SK-N-DZ (cell line): ENCODE measurements at regions not wholly inside any gene's neighbourhood (a gene's known extent, or its start where the extent isn't known, plus 50 kb on each side); places are given as distances from the start of the nearest gene placed in this dataset.
A peak's percentile ranks its signal among the peaks of the same experiment; 100 is the strongest.
"Not testable (repeated sequence)": the region's sequence is repeated elsewhere in the genome, so short reads cannot be mapped to it uniquely, and the experiment has no call there.

Experiments used
- DNase-seq: peaks from one replicate; pipeline ENCODE4 v3.0.0-alpha.2; 2015; ENCODE audit warnings: low spot score

- DNase-seq, result not testable (repeated sequence)
Measured at GRCh38 chr16:29133681-29134430, 149.0 kb downstream of the LAT start.

DNA sequence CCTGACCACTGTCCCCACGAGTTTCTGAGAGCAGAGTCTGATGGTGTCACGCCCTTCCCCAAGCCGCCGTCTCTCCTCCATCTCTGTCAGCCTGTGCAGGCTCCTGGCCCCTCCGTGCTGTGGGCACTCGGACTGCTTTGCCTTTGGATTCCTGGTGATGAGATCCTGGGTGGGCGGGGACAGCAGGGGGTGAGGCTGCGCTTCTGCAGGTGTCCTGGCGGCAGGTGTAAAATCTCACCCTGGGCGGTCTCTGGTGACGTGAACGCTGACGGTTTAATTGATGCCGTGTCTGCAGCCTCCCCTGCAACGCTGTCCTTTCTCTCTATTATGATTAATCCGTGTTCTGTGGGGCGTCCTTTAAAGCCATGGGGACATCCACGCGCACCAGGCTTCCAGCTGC, 148.0 kb downstream of the LAT start:
- DNase-seq, result not testable (repeated sequence)

GRCh38 chr16:29132444-29132843, 147.6 kb downstream of the LAT start:
- not testable (repeated sequence) for DNase-seq

DNA sequence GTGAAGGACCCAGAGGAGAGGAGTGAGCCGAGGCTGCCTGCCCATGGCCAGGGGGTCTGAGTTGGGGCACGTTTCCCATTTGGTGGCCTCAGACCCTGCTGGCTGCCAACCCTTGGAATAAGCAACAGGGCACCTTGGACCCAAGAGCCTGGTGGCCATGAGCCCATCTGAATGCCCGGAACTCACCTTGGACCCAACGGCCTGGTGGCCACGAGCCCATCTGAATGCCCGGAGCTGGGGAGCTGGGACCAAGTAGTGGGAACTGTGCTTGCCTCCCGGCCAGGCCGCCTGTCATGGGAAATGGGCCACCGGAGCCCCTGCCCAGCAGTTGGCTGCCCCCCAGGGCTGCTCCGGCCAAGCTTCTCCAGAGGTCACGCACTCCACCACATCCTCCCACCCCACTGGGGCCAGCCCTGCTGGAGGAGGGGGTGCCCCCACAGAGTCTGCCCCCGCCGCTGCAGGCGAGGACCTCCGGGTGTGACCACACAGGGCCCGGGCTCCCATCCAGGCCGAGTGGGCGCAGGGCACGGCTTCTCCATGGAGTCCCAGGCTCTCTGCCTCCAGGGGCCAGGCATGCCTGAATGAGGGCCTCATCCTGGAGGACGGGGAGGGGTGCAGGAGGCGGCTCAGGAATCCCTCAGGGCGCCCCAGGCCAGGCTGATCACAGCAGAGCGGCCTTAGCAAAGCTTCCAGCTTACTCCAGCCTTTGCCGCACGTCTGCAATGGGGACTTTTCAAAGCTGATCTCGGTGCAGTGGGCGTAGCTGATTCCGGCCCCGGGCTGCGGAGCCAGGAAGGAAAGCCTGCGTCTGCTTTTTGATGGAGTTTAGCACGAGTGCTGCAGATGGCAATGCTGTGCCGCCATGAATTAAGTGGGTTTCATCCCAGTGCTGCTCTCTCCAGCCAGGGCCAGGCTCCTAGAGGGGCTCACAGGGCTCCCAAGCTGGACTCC, 146.3 kb downstream of the LAT start:
- DNase-seq, result not testable (repeated sequence)

- DNase-seq, result not testable (repeated sequence)
Measured at GRCh38 chr16:29130131-29130711, 145.4 kb downstream of the LAT start.

DNA sequence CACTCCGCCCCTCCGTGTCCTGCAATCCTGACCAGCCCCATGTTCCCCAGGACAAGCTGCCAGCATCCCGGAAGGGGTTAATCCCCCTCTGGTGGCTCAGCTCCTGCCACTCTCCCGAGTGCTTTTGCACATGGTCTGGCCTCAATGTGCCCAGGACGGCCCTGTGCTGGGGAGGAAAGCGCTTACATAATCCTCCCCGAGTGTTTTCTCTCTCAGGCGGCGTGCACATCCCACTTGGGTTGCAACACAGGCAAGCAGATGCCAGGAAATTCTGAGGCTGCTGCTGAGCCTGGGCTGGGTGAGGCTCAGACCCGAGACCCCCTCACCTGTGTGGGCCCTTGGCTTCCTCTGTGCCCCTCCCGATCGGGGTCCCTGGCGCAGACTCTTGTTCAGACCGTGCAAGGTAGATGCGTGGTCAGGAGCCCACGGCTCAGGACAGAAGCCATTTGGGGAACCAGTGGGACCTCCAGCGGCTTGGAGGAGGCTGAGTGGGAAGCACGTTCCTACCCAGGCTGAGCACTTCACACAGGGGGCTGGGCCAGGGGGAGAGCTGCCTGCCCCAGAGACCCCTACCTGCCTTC, 144.7 kb downstream of the LAT start:
- not testable (repeated sequence) for DNase-seq

GRCh38 chr16:29128732-29129457, 144.0 kb downstream of the LAT start:
- not testable (repeated sequence) for DNase-seq

DNA sequence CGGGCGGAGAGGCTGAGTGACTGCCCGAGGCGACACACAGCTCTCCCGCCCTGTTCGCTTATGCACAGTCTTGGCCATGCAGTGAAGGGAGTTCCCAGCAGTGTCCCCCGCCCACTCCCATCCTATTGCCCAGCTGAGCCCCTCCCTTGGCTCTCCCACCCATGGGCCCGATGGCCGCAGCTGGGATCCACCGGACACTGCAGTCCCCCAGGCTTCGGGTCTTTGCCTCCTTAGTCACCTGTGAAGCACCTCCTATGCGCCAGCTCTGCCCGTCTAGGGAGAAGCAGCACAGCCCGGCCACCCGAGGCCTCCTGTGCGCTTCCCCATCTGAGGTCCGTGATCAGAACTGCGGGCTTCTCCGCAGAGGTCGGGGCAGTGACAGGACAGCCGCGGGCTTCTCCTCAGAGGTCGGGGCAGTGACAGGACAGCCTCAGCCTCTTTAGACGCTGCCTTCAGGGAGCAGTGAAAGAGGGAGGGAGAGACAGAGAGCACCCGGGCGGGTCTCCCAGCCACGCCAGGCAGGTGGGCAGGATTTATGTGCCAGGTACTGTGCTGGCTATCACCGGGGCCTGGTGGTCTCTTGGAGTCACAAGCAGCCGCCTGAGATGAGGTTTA, 143.1 kb downstream of the LAT start:
- DNase-seq, result not testable (repeated sequence)

DNA sequence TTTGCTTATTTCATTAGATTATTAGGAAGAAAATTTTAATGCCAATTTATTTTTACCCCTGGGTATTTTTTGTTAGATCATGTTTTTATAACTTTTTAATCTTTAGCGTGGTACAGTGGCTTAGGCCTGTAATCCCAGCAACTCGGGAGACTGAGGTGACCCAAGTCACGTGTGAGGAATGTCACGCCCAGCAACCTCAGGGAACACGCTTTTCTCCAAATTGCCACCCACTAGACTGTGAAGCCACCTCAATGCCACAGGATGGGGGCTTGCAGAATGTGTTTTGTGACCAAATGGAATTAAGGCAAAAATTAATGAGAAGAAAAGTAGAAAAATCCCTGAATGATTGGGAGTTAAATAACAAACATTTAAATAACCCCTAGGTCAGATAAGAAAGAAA, 141.8 kb downstream of the LAT start:
- no peak for DNase-seq

- no peak for DNase-seq
Measured at GRCh38 chr16:29126057-29126494, 141.2 kb downstream of the LAT start.

DNA sequence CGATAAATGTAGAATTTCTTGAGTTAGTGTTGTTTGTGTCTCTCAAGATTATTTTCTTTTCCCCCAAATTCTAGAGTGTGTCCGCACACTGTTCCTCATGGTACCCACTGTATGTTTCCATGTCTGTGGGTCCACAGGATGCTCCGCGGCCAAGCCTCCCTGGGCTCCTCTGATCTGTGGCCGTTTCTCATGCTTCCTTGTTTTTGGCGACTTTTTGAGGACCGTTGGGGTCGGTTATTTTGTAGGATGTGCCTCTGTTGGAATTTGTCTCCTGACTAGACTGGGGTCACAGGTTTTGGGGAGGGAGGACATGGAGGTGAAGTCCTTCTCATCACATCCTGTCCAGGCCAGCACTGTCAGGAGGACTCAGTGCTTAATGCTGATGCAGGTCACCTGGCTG, 140.0 kb downstream of the LAT start:
- DNase-seq, result no peak

DNA sequence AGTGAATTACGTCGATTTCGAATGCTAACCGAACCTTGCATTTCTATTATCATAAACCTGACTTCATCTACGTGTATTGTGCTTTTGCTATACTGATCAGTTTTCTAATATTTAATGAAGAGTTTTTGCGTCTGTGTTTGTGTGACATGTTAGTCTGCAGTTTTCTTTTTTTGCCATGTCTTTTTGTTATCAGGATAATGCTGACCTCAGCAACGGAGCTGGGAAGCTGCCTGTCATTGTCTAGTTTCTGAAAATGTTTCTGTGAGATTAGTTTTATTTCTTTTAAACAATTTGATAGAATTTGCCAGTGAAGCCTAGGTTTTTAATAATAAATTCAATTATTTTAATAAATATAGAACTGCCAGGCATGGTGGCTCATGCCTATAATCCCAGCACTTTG, 139.3 kb downstream of the LAT start:
- DNase-seq, result not testable (repeated sequence)

DNA sequence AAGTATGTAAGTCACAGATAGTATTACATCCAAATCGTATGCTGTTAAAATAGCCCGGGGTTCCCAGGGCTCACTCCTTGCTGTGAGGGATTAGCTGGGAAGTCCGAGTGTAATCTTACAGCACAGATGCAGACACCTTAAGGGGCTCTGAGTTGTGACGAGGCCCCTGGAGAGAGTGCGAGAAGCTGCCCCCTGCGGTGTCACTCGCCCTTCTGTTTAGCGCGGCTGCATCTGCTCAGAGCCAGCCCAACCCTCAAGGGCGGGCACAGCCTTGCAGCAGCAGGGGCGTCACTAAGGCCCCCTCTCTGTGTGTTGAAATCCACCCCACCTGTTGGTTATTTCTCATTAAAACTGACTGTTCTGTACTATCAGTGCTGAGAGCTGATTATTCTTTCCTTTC, 135.8 kb downstream of the LAT start:
- not testable (repeated sequence) for DNase-seq

GRCh38 chr16:29118301-29118957, 133.6 kb downstream of the LAT start:
- not testable (repeated sequence) for DNase-seq

- DNase-seq, result no peak
Measured at GRCh38 chr16:29117631-29118030, 132.8 kb downstream of the LAT start.

- DNase-seq, result no peak
Measured at GRCh38 chr16:29116980-29117379, 132.1 kb downstream of the LAT start.

GRCh38 chr16:29116207-29116606, 131.4 kb downstream of the LAT start:
- DNase-seq, result not testable (repeated sequence)

DNA sequence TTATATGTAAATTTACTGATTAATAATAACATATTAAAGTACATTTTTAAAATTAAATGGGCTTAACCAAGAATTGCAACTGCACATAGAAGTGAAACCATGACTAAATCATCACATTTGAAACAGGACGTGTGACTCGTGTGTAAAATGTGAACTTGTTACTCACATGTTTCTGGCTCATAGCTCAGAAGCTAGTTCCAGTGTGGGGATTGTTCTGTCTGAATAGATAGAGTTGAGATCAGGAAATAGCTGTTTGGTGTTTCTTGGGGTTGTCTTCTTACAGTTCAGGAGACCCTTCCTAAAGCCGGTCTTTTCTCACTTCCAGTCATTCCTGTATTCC, 130.9 kb downstream of the LAT start:
- not testable (repeated sequence) for DNase-seq

DNA sequence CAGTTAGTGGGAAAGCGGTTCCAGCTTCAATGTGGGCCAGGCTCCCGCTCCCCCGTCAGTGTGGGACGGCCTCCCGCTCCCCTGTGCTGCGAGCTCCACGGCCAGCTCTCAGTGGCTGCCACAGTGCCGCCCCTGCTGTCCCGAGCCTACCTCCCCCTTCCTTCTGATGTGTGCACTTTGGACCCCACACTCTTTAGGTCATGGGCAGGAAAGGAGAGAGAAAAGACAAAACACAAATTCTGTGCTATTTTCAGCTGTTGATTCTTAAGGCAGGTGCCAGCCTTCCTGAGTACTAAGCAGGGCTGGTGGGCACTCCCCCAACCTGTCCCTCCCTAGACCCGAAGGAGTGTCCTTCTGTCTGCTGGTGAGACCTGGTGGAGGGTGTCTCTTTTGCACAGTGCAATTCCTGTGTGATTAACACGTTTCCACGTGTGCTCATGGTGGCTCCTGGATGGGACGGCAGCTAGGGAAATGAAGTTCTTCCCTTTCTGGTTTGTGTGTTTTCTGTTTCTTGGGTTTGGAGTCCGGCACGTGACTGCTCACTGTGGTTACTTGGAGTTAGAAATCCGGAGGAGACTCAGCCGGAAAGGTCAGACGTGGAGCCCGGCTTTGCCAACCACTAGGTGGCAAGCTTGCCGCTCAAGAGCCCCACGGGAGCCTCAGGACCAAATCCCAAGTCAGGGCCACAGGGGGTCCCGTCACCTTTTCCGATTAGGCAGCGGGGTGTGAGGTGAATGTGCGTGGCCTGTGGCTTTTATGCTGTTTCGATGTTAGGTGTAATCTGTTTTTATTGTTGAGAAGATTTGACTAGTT, 130.3 kb downstream of the LAT start:
- peak; percentile 48 for DNase-seq
